Right cardiac atrium (tissue), 5 donors: ENCODE measurements at regions not wholly inside any gene's neighbourhood (a gene's known extent, or its start where the extent isn't known, plus 50 kb on each side); places are given as distances from the start of the nearest gene placed in this dataset.

ENCODE experiments used
- ATAC-seq, 2 donors: fragments of 200-7000 bp; cut with Tn5 transposase; one replicate each; pipeline versions ENCODE4 v1.8.0 to v1.9.1; 2020; ENCODE audit warnings: moderate library complexity in 2 of 2, mild to moderate bottlenecking in 1 of 2
- DNase-seq, 3 donors: peaks; one replicate each; pipeline ENCODE4 v3.0.0-alpha.2; 2020
- H3K27ac ChIP-seq: one replicate; pipeline ENCODE4 v1.5.1; 2013; ENCODE audit warnings: mild to moderate bottlenecking, low read length, control low read depth, moderate library complexity
- H3K27me3 ChIP-seq: one replicate; pipeline ENCODE4 v1.6.1; 2013; ENCODE audit not compliant: control insufficient read depth, insufficient read depth
- H3K4me1 ChIP-seq: one replicate; pipeline ENCODE4 v1.6.1; 2013; ENCODE audit warnings: low read length; ENCODE audit not compliant: control insufficient read depth, insufficient read depth
- H3K4me3 ChIP-seq: one replicate; pipeline ENCODE4 v1.5.1; 2013; ENCODE audit warnings: low read length, control low read depth
- H3K9me3 ChIP-seq: one replicate; pipeline ENCODE4 v1.6.1; 2013; ENCODE audit warnings: low read length; ENCODE audit not compliant: control insufficient read depth
- WGBS: extraction: QIAGEN DNeasy Blood & Tissue Kit; methylation state at CpG from one replicate; pipeline ENCODE4 v1.1.7; 2013; 5-methylcytosine and 5-hydroxymethylcytosine counted together
- intact Hi-C, 4 donors: fragments of 100-400 bp; cut with DNase I; formaldehyde crosslinking; loops; one replicate each; pipeline versions ENCODE4 v1.11.0 to v1.14.0; 2022 to 2023
- donor health status: healthy with polysubstance abuse.
- donor health status: DM: no; HTN: yes; CAD: no.
- donor health status: DM: no; HTN: no; CAD: no.
- donor health status: DM: no; HTN: yes; CAD: no; lungs with severe emphysema.
- donor health status: DM: yes; HTN: yes; CAD: no.

- WGBS = 82% methylated on average over 18 of the region's 18 CpGs
- H3K27ac ChIP-seq = no peak overlapping the region
- H3K9me3 ChIP-seq = no peaks in the 10 kb centered on the region
- intact Hi-C loops = no loop called here
- H3K4me1 ChIP-seq = no peaks in the 10 kb centered on the region
- no peak for ATAC-seq
- DNase-seq = no peak
- no peaks in the 10 kb centered on the region for H3K27me3 ChIP-seq
- no peak overlapping the region for H3K4me3 ChIP-seq
Measured at GRCh38 chr12:126772171-126772864, 1494.7 kb upstream of the TMEM132C start.

- WGBS = 84% methylated on average over 5 of the region's 5 CpGs
- intact Hi-C loops = no loop called here
- Histone ChIP-seq H3K4me1 (no peaks in the 10 kb centered on the region), H3K27me3 (no peaks in the 10 kb centered on the region), H3K4me3 (no peak overlapping the region), H3K27ac (no peak overlapping the region), H3K9me3 (no peaks in the 10 kb centered on the region)
- no peak for DNase-seq
- no peak for ATAC-seq
Measured at GRCh38 chr12:126773012-126773411, 1494.0 kb upstream of the TMEM132C start.

- ATAC-seq = no peak
- H3K9me3 ChIP-seq = no peaks in the 10 kb centered on the region
- 72% methylated on average over 1 of the region's 1 CpG for WGBS
Measured at GRCh38 chr12:126773491-126773890, 1493.5 kb upstream of the TMEM132C start.

DNA sequence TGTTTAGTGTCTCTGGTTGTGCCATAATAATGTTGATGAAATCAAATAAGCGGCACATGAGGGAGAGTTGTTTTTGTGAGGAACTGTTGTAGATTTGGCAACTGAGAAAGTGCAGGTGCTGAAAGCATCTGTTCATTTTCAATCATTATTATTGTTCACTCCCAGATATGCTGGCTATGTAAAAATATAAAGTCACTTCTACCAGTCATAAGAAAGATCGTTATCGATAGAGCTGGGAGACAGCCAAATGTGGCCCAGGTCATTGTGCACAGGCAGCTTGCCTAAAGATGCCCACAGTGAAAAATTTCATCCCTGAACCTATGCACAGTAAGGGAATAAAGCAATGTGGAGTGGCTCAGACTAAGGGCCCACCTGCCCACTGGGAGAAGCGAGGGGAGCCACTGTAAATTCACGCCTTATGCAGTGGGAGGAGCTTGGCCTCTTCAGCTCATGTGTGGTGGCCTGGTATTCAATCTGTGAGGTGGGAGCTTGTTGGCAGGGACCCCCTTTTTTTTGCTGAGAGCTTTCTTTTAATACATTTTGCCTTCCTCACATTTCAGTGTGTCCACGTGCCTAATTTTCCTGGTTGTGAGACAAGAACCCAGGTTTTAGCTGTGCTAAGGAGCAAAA, 1490.8 kb upstream of the TMEM132C start:
- 79% methylated on average over 6 of the region's 6 CpGs for WGBS
- intact Hi-C loops = no loop called here
- no peak for ATAC-seq
- no peak for DNase-seq
- Histone ChIP-seq H3K27ac (no peak overlapping the region), H3K9me3 (no peaks in the 10 kb centered on the region), H3K27me3 (no peaks in the 10 kb centered on the region), H3K4me3 (no peak overlapping the region), H3K4me1 (no peaks in the 10 kb centered on the region)

More at GRCh38 chr12:126773491-126773890, 1493.5 kb upstream of the TMEM132C start:
- Histone ChIP-seq H3K4me3 (no peak overlapping the region), H3K4me1 (no peaks in the 10 kb centered on the region), H3K27me3 (no peaks in the 10 kb centered on the region), H3K27ac (no peak overlapping the region)
- DNase-seq = no peak
- intact Hi-C loops = no loop called here

- ATAC-seq (no peak), DNase-seq (no peak)
- H3K27ac ChIP-seq = no peak overlapping the region
- no peaks in the 10 kb centered on the region for H3K27me3 ChIP-seq
- no peaks in the 10 kb centered on the region for H3K4me1 ChIP-seq
- H3K9me3 ChIP-seq = no peaks in the 10 kb centered on the region
- H3K4me3 ChIP-seq = no peak overlapping the region
- WGBS = 82% methylated on average over 5 of the region's 5 CpGs
- intact Hi-C loops = no loop called here
Measured at GRCh38 chr12:126780343-126780742, 1486.6 kb upstream of the TMEM132C start.

DNA sequence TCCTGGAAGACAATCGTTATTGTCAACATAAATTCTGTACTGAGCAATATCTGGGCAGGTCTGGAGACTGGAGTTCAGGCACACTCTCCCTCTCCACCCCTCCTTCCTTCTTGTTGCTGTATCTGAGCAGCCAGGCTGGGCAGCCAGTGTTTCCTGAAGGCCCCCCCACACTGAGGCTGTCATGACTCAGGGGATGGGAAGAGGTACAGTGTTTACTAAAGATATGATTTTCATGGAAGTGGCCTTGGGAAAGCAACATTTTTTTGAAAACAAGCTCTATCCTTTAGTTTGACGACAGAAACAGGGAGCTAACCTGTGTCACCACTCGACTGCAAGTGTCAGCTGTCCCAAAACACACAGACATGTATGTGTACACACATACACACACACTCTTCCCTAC, 1485.4 kb upstream of the TMEM132C start:
- no peaks in the 10 kb centered on the region for H3K9me3 ChIP-seq
- ATAC-seq (no peak), DNase-seq (no peak)
- H3K27me3 ChIP-seq = no peaks in the 10 kb centered on the region
- intact Hi-C loops = no loop called here
- WGBS = 45% methylated on average over 3 of the region's 3 CpGs
- no peak overlapping the region for H3K4me3 ChIP-seq
- H3K4me1 ChIP-seq = no peaks in the 10 kb centered on the region
- no peak overlapping the region for H3K27ac ChIP-seq

DNA sequence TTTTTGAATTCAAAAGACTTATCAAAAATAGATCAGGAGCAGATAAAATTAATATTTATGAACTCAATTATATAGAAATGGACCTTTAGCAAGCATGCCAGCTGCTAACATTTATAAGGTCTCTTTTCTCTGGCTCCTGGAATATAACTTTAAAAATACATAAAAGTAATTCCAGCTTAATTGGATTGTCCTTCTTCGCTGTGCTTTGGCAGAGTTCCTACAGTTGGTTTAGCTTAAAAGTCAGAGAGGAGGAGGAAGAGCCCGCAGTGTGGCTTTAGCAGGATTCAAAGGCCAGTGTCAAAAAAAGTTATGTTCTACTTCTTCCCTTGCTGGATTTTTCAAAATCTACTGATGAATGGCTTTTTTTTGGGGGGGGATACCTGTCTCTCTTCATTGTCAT, 1484.9 kb upstream of the TMEM132C start:
- H3K9me3 ChIP-seq = no peaks in the 10 kb centered on the region
- H3K27ac ChIP-seq = no peak overlapping the region
- WGBS = 72% methylated on average over 2 of the region's 2 CpGs
- no peaks in the 10 kb centered on the region for H3K4me1 ChIP-seq
- H3K4me3 ChIP-seq = no peak overlapping the region
- no peaks in the 10 kb centered on the region for H3K27me3 ChIP-seq
- DNase-seq (no peak), ATAC-seq (no peak)
- intact Hi-C loops = no loop called here

GRCh38 chr12:126784328-126784921, 1482.5 kb upstream of the TMEM132C start:
- intact Hi-C loops = no loop called here
- 56% methylated on average over 9 of the region's 9 CpGs for WGBS
- Histone ChIP-seq H3K27ac (no peak overlapping the region), H3K4me3 (no peak overlapping the region), H3K4me1 (no peaks in the 10 kb centered on the region), H3K27me3 (no peaks in the 10 kb centered on the region), H3K9me3 (no peaks in the 10 kb centered on the region)
- ATAC-seq (peak in 1 of 2 donors; percentile 39), DNase-seq (peak in 2 of 3 donors; percentile 25 to 78)

GRCh38 chr12:126789963-126790362, 1477.0 kb upstream of the TMEM132C start:
- H3K9me3 ChIP-seq = no peaks in the 10 kb centered on the region
- DNase-seq = no peak
- no peaks in the 10 kb centered on the region for H3K27me3 ChIP-seq
- no peak for ATAC-seq
- WGBS = 71% methylated on average over 4 of the region's 4 CpGs
- no peak overlapping the region for H3K27ac ChIP-seq
- intact Hi-C loops = no loop called here
- H3K4me1 ChIP-seq = no peaks in the 10 kb centered on the region
- H3K4me3 ChIP-seq = no peak overlapping the region

GRCh38 chr12:126791122-126791521, 1475.8 kb upstream of the TMEM132C start:
- WGBS = 83% methylated on average over 8 of the region's 8 CpGs
- Histone ChIP-seq H3K9me3 (no peaks in the 10 kb centered on the region), H3K4me1 (no peaks in the 10 kb centered on the region), H3K27me3 (no peaks in the 10 kb centered on the region), H3K27ac (no peak overlapping the region), H3K4me3 (no peak overlapping the region)
- ATAC-seq = no peak
- DNase-seq = no peak
- intact Hi-C loops = no loop called here

DNA sequence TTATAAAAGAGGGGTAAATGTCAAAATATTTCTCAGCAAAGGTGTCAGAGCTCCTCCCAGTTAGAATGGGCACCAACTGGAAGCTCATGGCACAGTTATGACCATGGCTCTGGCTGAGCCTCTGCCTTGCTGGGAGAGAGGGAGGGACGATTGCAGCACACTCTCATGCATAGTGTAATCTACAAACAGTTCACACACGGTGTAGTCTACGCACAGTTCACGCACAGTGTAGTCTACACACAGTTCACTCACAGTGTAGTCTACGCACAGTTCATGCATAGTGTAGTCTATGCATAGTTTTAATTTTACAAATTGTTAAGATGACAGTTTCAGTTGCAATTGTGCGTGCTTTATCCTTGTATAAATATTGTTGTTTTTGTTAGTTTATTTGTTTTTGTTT, 1474.6 kb upstream of the TMEM132C start:
- intact Hi-C loops = no loop called here
- WGBS = 79% methylated on average over 6 of the region's 6 CpGs
- Histone ChIP-seq H3K4me1 (no peaks in the 10 kb centered on the region), H3K4me3 (no peak overlapping the region), H3K27me3 (no peaks in the 10 kb centered on the region), H3K27ac (no peak overlapping the region), H3K9me3 (no peaks in the 10 kb centered on the region)
- DNase-seq (no peak), ATAC-seq (no peak)
